ENCODE measurements at regions not wholly inside any gene's neighbourhood (a gene's known extent, or its start where the extent isn't known, plus 50 kb on each side); places are given as distances from the start of the nearest gene placed in this dataset.

- TF ChIP-seq, protein P1, sequence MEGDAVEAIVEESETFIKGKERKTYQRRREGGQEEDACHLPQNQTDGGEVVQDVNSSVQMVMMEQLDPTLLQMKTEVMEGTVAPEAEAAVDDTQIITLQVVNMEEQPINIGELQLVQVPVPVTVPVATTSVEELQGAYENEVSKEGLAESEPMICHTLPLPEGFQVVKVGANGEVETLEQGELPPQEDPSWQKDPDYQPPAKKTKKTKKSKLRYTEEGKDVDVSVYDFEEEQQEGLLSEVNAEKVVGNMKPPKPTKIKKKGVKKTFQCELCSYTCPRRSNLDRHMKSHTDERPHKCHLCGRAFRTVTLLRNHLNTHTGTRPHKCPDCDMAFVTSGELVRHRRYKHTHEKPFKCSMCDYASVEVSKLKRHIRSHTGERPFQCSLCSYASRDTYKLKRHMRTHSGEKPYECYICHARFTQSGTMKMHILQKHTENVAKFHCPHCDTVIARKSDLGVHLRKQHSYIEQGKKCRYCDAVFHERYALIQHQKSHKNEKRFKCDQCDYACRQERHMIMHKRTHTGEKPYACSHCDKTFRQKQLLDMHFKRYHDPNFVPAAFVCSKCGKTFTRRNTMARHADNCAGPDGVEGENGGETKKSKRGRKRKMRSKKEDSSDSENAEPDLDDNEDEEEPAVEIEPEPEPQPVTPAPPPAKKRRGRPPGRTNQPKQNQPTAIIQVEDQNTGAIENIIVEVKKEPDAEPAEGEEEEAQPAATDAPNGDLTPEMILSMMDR (IDR thresholded peaks at IDR 0.05): no peak
- TF ChIP-seq POLR2A (IDR thresholded peaks at IDR 0.05) (no peak), EP300 (IDR thresholded peaks at IDR 0.05) (no peak)
Measured at GRCh38 chr4:74640111-74640903, 154.0 kb downstream of the BTC start.
